GM10266 (cell line): ENCODE measurements at regions not wholly inside any gene's neighbourhood (a gene's known extent, or its start where the extent isn't known, plus 50 kb on each side); places are given as distances from the start of the nearest gene placed in this dataset.

Experiments used
- DNase-seq: peaks from one replicate; pipeline ENCODE4 v3.0.0; 2012; ENCODE audit errors: extremely low spot score
- TF ChIP-seq, protein P1 (sequence below): IDR thresholded peaks from 2 replicates; pipeline ENCODE4 v1.5.1; 2012; ENCODE audit warnings: mild to moderate bottlenecking, low read depth; ENCODE audit not compliant: control insufficient read depth, insufficient read depth; ENCODE audit errors: missing control alignments

DNA sequence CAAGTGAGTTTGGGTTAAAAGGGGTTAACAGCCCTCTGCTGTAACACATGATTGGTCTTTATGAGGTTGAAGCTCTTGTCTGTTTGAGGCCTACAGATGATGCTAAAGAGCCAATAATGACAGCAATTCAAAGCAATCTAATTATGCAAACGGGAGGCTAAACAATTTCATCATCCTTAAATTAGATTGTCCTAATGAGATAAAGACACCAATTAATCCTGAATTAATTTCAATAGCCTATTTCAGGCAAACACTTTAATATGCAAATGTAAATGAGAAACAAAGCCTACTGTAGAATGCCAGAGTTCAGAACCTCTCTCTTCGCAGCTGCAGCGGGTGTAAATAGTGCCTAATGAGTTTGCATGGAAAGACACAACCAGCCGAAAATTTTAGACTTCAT is 504.7 kb upstream of the PBX1 start:
- TF ChIP-seq, protein P1, sequence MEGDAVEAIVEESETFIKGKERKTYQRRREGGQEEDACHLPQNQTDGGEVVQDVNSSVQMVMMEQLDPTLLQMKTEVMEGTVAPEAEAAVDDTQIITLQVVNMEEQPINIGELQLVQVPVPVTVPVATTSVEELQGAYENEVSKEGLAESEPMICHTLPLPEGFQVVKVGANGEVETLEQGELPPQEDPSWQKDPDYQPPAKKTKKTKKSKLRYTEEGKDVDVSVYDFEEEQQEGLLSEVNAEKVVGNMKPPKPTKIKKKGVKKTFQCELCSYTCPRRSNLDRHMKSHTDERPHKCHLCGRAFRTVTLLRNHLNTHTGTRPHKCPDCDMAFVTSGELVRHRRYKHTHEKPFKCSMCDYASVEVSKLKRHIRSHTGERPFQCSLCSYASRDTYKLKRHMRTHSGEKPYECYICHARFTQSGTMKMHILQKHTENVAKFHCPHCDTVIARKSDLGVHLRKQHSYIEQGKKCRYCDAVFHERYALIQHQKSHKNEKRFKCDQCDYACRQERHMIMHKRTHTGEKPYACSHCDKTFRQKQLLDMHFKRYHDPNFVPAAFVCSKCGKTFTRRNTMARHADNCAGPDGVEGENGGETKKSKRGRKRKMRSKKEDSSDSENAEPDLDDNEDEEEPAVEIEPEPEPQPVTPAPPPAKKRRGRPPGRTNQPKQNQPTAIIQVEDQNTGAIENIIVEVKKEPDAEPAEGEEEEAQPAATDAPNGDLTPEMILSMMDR: no peak
- no peak for DNase-seq

DNA sequence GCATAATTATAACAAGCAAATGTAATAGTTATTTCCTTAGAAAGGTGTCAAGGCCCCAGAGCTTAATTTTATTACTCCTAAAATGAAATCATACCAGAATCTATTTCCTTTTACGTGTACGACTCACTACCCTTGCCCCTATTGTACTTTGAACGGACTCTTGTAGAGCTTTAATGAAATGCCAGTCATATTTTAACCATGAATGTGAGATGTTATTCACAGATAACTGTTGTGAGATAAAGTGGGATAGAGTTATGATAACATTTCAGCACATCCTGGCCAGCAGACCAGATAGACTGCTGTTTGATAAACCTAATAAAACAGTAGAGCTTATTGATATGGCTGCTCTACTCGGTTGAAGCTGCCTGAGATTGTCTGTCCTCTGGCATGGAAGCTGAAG is 500.8 kb upstream of the PBX1 start:
- no peak for DNase-seq
- TF ChIP-seq, protein P1: no peak

DNA sequence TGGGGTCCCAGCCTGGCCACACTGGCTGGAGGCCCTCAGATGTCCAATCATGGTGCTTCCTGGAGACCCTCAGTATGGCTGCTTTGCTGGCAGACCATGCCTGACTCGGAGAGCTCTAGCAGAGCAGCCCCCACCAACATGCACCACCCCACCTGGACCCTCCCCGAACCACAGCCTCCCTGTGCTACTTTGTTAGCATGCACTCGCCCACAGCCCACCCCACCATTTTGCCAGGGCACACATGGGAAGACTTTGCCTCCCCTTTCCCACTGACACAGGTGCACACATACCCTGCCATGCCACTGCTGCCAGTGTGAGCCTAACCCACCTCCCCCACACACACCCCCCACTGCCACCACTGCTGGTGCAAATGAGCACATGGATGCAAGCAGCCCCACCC is 497.5 kb upstream of the PBX1 start:
- no peak for DNase-seq
- TF ChIP-seq, protein P1: no peak

DNA sequence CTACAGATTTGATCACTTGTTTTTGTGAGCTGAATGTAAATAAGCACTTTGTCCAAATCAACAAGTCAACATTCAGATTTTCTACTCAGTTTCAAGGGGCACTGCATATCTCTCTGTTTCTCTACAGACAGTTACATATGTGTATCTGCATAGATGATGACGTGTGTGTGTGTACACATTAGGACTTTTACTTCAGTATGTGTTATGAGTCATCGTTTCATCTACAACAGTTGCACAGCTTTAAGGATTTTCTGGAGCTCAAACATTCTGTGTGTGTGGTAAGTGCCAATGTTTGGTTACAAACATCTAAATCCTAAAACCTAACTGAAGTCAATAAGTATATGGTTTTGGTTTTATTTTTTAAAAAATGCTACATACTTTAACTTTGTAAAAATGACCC is 494.5 kb upstream of the PBX1 start:
- DNase-seq: no peak
- TF ChIP-seq, protein P1: no peak

DNA sequence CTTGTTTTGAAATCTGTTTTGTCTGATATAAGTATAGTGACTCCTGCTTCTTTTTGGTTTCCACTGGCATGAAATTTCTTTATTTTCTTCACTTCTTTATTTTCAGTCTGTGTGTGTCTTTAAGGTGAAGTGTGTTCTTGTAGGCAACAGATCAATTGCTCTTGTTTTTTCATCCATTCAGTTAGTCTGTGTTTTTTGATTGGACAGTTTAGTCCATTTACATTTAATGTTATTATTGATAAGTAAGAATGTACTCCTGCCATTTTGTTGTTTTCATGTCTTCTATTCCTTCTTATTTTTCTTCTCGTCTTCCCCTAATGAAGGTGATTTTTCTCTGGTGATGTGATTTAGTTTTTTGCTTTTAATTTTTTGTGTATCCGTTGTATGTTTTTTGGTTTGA is 487.7 kb upstream of the PBX1 start:
- TF ChIP-seq, protein P1: no peak
- no peak for DNase-seq

DNA sequence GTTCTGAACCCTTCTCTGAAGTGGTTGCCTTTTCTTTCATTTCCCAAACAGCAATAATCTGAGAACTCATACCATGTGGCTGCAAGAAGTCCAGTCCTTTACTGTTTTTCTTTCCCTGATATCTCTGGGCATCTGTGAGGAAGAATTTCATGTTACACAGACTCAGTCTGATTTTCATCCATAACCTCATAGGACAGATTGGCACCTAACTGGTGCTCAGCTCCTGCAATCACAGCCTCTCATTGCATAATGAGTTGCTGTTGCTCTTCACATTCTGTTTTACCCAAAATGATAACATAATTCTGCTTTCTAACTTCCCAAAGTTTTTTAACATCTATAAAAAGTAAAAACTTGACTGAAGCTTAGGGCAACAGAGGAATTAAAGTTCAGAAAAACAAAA is 472.2 kb upstream of the PBX1 start:
- TF ChIP-seq, protein P1: no peak
- no peak for DNase-seq

DNA sequence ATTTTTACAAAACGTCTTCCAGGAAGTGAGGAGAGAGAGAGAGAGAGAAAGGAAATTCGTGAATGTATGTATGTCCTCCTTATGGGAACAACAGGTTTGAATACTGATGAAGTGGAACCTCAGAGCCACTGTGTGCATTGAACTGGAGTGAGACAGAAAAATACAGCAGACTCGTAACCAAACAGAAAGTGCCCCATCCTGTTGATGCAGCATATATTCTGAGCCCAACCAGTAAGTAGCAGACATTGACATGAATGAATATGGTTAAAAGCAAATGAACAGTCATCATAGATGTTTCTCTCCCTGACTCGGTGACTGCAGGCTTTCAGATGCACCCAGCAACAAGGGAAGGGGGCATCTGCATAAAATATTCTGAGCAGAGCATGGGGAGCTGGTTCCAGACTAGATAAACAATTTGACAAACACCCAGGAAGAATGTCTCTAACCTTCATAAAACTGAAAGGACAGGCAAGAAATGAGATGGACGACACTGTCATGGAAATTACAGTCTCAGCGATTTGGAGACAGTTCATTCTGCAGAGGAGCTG is 471.0 kb upstream of the PBX1 start:
- no peak for DNase-seq
- TF ChIP-seq, protein P1: no peak
